ENCODE measurements at regions not wholly inside any gene's neighbourhood (a gene's known extent, or its start where the extent isn't known, plus 50 kb on each side); places are given as distances from the start of the nearest gene placed in this dataset.

- DNase-seq (no peak), ATAC-seq (ENCODE audit: poor library complexity) (no peak)
- intact Hi-C loops (cut with DNase I) = no loop called here
These were observed 283.8 kb upstream of the C11orf87 start for GRCh38 chr11:109138196-109138595.

GRCh38 chr11:109140426-109140825, 281.6 kb upstream of the C11orf87 start:
- DNase-seq (no peak), ATAC-seq (ENCODE audit: poor library complexity) (no peak)
- intact Hi-C loops (cut with DNase I) = no loop called here

DNA sequence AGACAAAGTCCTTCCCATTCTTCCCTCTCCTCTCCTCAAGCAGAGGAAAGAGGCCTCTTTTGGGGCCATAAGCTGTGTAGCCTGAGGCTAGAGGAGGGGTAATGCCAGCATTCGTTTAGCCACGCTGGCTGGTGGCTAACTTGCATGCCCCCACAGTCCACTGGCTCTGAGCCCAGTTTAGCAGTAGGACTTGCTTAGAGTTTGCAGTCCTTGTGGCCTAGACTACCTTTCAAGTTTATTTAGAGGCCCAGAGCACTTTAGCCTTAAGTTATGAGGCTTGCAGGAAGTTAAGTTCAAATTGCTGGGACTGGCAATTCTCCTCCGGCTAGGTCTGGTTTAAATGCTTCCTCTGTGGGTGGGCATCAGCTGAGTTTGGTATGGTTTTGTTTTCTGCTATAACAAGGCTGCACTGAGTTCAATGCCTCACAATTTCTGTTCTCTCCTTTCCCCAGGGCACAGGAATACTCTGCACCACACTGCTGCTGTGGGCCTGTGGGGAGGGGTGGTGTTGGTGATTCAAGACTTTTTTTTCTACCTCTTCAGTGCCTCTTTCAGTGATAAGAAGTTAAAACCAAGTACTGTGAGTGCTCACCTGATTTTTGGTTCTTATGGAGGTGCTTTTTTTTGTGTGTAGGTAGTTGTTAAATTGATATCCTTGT, 281.0 kb upstream of the C11orf87 start:
- DNase-seq (no peak), ATAC-seq (ENCODE audit: poor library complexity) (no peak)
- intact Hi-C loops (cut with DNase I) = no loop called here

GRCh38 chr11:109145287-109145686, 276.7 kb upstream of the C11orf87 start:
- DNase-seq = no peak
- intact Hi-C loops (cut with DNase I) = no loop called here
- ATAC-seq (ENCODE audit: poor library complexity) = no peak

- DNase-seq (no peak), ATAC-seq (ENCODE audit: poor library complexity) (no peak)
- intact Hi-C loops (cut with DNase I) = no loop called here
These were observed 274.3 kb upstream of the C11orf87 start for GRCh38 chr11:109147726-109148125.

DNA sequence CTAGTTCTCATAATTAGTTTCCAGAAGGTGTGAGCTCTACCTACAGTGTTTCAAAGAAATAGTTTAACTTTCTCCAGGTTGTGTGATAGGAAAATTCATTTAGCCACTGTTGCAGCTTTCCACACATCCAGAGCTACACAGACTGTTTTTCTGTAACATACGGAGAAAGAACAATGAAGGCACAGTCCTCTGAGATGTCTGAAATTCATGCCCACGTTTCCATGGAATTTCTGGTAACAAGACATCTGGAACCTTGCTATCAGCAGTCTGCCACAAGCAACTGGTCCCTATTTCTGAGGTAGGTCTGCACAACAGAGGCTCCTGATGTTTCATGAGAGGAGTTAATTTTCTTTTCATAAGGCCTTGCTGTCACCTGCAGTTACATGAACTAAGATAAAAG, 273.3 kb upstream of the C11orf87 start:
- ATAC-seq (ENCODE audit: poor library complexity) (no peak), DNase-seq (no peak)
- intact Hi-C loops (cut with DNase I) = no loop called here

- intact Hi-C loops (cut with DNase I) = no loop called here
- ATAC-seq (ENCODE audit: poor library complexity) = no peak
These were observed 271.4 kb upstream of the C11orf87 start for GRCh38 chr11:109150581-109150980.

DNA sequence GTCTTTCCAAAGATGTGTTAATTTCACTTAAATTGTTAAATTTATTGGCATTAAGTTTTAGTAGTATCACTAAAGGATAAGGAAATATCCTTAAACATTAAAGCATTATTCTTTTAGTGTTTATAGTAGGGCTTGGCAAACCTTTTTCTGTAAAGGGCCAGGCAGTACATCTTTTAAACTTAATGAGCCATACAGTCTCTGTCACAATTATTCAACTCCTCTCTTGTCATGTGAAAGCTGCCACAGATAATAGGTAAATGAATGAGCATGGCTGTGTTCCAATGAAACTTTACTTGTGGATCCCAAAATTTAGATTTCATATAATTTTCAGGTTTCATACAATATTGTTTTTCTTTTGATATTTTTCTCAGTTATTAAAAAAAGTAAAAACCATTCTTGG, 268.2 kb upstream of the C11orf87 start:
- DNase-seq = no peak
- intact Hi-C loops (cut with DNase I) = no loop called here
- no peak for ATAC-seq (ENCODE audit: poor library complexity)

More at GRCh38 chr11:109150581-109150980, 271.4 kb upstream of the C11orf87 start:
- DNase-seq = no peak

- no peak for DNase-seq
- no peak for ATAC-seq (ENCODE audit: poor library complexity)
- intact Hi-C loops (cut with DNase I) = no loop called here
These were observed 266.7 kb upstream of the C11orf87 start for GRCh38 chr11:109155291-109155690.

- no peak for ATAC-seq (ENCODE audit: poor library complexity)
- DNase-seq = no peak
- intact Hi-C loops (cut with DNase I) = no loop called here
These were observed 257.0 kb upstream of the C11orf87 start for GRCh38 chr11:109165035-109165434.

DNA sequence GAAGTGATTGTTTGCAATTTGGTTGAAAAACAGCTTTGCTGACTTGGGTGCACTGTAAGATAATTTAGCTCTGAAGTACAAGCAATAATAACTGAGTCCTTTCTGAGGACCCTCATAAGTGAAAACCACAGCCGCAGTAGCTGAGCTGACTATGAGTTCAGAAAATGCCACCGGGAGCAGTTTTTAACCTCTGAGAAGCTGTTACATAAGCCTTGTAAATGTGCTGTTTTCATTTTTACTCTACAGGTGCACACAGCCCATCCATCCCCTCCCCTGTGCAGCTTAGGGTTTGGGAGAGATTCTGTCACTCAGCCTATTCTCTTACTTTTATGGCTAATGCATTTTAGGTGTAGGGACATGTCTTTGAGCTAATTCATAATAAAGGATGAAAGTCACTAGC, 255.5 kb upstream of the C11orf87 start:
- ATAC-seq (ENCODE audit: poor library complexity) (no peak), DNase-seq (no peak)
- intact Hi-C loops (cut with DNase I) = no loop called here

- ATAC-seq (ENCODE audit: poor library complexity) (no peak), DNase-seq (no peak)
- intact Hi-C loops (cut with DNase I) = no loop called here
These were observed 248.5 kb upstream of the C11orf87 start for GRCh38 chr11:109173504-109173903.

- ATAC-seq (ENCODE audit: poor library complexity) = no peak
- DNase-seq = no peak
- intact Hi-C loops (cut with DNase I) = no loop called here
These were observed 237.6 kb upstream of the C11orf87 start for GRCh38 chr11:109184376-109184775.

DNA sequence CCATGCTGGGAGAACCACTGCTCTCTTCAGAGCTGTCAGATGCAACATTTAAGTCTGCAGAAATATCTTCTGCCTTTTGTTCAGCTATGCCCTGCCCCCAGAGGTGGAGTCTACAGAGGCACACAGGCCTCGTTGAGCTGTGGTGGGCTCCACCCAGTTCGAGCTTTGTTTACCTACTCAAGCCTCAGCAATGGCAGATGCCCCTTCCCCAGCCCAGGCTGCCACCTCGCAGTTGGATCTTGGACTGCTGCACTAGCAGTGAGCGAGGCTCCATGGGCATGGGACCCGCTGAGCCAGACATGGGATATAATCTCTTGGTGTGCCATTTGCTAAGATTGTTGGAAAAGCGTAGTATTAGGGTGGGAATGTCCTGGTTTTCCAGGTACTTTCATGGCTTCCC, 229.1 kb upstream of the C11orf87 start:
- ATAC-seq (ENCODE audit: poor library complexity) (no peak), DNase-seq (no peak)
- intact Hi-C loops (cut with DNase I) = no loop called here

DNA sequence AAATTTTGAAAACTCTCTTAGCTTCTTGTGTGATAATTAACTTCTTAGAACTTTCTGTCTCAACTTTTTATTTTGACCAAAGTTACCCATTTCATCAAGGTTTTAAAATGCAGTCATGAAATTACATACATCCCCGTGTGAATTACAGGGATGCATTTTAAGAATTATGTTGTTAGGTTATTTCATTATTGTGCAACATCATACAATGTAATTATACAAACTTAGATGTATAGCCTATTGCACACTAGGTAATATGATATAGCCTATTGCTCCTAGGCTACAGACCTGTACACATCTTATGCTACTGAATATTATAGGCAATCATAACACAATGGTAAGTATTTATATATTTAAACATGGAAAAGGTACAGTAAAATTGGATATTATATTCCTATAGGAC, 228.1 kb upstream of the C11orf87 start:
- ATAC-seq (ENCODE audit: poor library complexity) (no peak), DNase-seq (no peak)
- intact Hi-C loops (cut with DNase I) = no loop called here

GRCh38 chr11:109196016-109196415, 226.0 kb upstream of the C11orf87 start:
- ATAC-seq (ENCODE audit: poor library complexity) (no peak), DNase-seq (no peak)
- intact Hi-C loops (cut with DNase I) = no loop called here

DNA sequence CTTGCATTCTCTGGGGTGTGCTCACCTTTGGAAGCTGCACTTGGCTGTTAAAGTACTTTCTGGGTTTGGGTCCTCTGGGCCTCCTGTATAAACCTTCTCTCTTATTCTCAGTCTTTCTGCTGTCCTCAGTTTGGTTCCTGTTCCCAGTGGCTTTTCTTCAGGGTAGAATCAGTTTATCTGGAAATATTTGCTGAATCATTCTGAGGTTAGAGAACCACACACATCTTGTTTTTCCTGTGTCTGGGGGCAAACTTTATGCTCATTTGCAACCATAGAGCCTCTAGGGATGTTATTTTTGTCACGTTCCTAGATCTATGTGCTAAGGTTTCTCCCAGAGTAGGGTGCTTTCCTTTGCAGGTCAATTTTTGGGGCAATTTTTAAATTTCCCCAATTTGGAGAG, 224.3 kb upstream of the C11orf87 start:
- DNase-seq = no peak
- intact Hi-C loops (cut with DNase I) = no loop called here
- no peak for ATAC-seq (ENCODE audit: poor library complexity)

DNA sequence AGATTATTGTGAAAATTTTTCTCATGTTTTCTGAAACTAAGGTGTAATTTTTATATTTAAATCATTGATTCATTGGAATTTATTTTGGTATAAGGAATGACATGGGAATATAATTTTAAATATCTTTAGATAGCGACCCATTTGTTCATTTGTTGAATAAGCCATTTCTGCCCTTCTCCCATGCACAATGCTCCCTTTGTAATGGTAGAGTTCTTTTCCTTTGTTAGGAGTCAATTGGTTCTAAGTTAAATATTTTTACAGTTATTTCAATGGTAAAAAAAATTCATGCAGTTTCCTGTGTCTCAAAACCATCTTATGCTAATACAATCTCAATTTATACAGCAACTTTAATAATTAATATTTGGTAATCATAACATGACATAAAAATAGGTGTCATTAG, 218.8 kb upstream of the C11orf87 start:
- no peak for DNase-seq
- intact Hi-C loops (cut with DNase I) = no loop called here

GRCh38 chr11:109205312-109205711, 216.7 kb upstream of the C11orf87 start:
- ATAC-seq (ENCODE audit: poor library complexity) (no peak), DNase-seq (no peak)
- intact Hi-C loops (cut with DNase I) = no loop called here

More for the DNA sequence above, 218.8 kb upstream of the C11orf87 start:
- no peak for ATAC-seq (ENCODE audit: poor library complexity)

DNA sequence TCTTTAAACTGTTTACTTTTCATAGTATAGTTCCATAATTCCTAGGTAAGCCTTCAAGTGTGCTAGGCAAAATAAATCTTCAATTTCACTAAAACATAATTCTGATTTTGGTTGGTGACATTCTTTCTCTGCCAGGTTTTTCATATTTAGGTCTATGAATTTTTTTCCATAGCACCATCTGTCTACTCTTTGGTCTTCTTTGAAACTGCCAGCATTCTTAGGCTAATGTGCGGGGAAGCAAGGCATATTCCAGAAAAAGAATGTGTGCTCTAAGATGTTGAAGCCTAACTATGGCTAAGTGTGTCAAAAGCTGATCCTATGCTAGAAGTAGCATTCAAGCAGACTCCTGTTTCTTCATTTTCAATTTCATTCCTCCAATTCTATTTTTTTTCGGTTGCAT, 213.9 kb upstream of the C11orf87 start:
- ATAC-seq (ENCODE audit: poor library complexity) (no peak), DNase-seq (no peak)
- intact Hi-C loops (cut with DNase I) = no loop called here

GRCh38 chr11:109209572-109209971, 212.4 kb upstream of the C11orf87 start:
- no peak for ATAC-seq (ENCODE audit: poor library complexity)
- intact Hi-C loops (cut with DNase I) = no loop called here
- no peak for DNase-seq

Measured in Right ventricle myocardium superior (tissue), 1 donor.